IMR-90 (cell line): ENCODE measurements at regions not wholly inside any gene's neighbourhood (a gene's known extent, or its start where the extent isn't known, plus 50 kb on each side); places are given as distances from the start of the nearest gene placed in this dataset.

Experiments
- ATAC-seq: fragments of 200-7000 bp; cut with Tn5 transposase; 2 replicates; pipeline ENCODE4 v1.9.1; 2020; ENCODE audit warnings: low read depth, mild to moderate bottlenecking, moderate library complexity
- BruUV-seq: library from RNA; stranded (reverse); fragments of 400-500 nt; replicated peaks from 2 replicates; lab custom pipeline; 2021; lab: Mats Ljungman, UMichigan
- CTCF ChIA-PET: fragments of 300-600 bp; formaldehyde crosslinking; extraction: SDS; loops from one replicate; lab custom pipeline; 2021; ENCODE audit warnings: antibody characterized with exemption; lab: Yijun Ruan, JAX
- POLR2A ChIA-PET: fragments of 300-600 bp; sonication (Branson Sonifier 250); formaldehyde crosslinking; loops from one replicate; lab custom pipeline; 2022; ENCODE audit warnings: antibody characterized with exemption; ENCODE audit not compliant: unreplicated experiment; lab: Charles Lee
- DNase-seq: peaks from one replicate; pipeline ENCODE4 v3.0.0; 2013
- H2AFZ ChIP-seq: replicated peaks from 2 replicates; pipeline ENCODE3; 2013; ENCODE audit warnings: low read length, mild to moderate bottlenecking; ENCODE audit not compliant: poor library complexity
- H2AK5ac ChIP-seq: 2 replicates; pipeline ENCODE4 v1.6.1; 2013; ENCODE audit warnings: low read depth, low read length, inconsistent platforms
- H2AK9ac ChIP-seq: replicated peaks from 2 replicates; pipeline ENCODE3; 2013; ENCODE audit warnings: mild to moderate bottlenecking, low read depth, low read length, moderate library complexity; ENCODE audit not compliant: poor library complexity
- H2BK120ac ChIP-seq: 2 replicates; pipeline ENCODE4 v1.6.1; 2013; ENCODE audit warnings: low read depth, low read length, inconsistent platforms
- H2BK15ac ChIP-seq: 3 replicates; pipeline ENCODE4 v1.6.1; 2013; ENCODE audit warnings: low read depth, low read length, inconsistent platforms
- H2BK20ac ChIP-seq: 2 replicates; pipeline ENCODE4 v1.6.1; 2013; ENCODE audit warnings: low read depth, mild to moderate bottlenecking, inconsistent platforms, low read length, moderate library complexity
- H2BK5ac ChIP-seq: 2 replicates; pipeline ENCODE4 v1.6.1; 2013; ENCODE audit warnings: mild to moderate bottlenecking, low read depth, low read length, inconsistent platforms; ENCODE audit not compliant: poor library complexity, severe bottlenecking
- H3K14ac ChIP-seq: replicated peaks from 2 replicates; pipeline ENCODE4 v1.6.1; 2013; ENCODE audit warnings: low read depth, low read length, inconsistent platforms
- H3K18ac ChIP-seq: 2 replicates; pipeline ENCODE4 v1.6.1; 2013; ENCODE audit warnings: low read depth, low read length, control low read depth
- H3K23ac ChIP-seq: 2 replicates; pipeline ENCODE4 v1.6.1; 2013; ENCODE audit warnings: low read depth, low read length, inconsistent platforms
- H3K27ac ChIP-seq: 2 replicates; pipeline ENCODE4 v1.5.1; 2013; ENCODE audit warnings: mild to moderate bottlenecking, control low read depth, low read length; ENCODE audit not compliant: insufficient read depth
- H3K27me3 ChIP-seq: 2 replicates; pipeline ENCODE4 v1.6.1; 2013; ENCODE audit warnings: low read length; ENCODE audit not compliant: control insufficient read depth, insufficient read depth
- H3K36me3 ChIP-seq: 2 replicates; pipeline ENCODE4 v1.6.1; 2013; ENCODE audit warnings: low read length, mixed read lengths; ENCODE audit not compliant: control insufficient read depth, insufficient read depth
- H3K4ac ChIP-seq: 2 replicates; pipeline ENCODE4 v1.6.1; 2013; ENCODE audit warnings: low read depth, low read length, inconsistent platforms
- H3K4me1 ChIP-seq: 2 replicates; pipeline ENCODE4 v1.6.1; 2013; ENCODE audit warnings: low read length, mixed read lengths; ENCODE audit not compliant: control insufficient read depth, insufficient read depth
- H3K4me2 ChIP-seq: 2 replicates; pipeline ENCODE4 v1.6.1; 2013; ENCODE audit warnings: low read depth, mild to moderate bottlenecking, control low read depth, low read length, moderate library complexity
- H3K4me3 ChIP-seq: 2 replicates; pipeline ENCODE4 v1.5.1; 2013; ENCODE audit warnings: low read depth, mild to moderate bottlenecking, control low read depth, low read length, moderate library complexity; ENCODE audit not compliant: insufficient read depth
- H3K56ac ChIP-seq: 2 replicates; pipeline ENCODE4 v1.6.1; 2013; ENCODE audit warnings: low read length, inconsistent platforms; ENCODE audit not compliant: insufficient read depth; ENCODE audit errors: extremely low read depth
- H3K79me1 ChIP-seq, 2 experiments: 2 replicates each; pipeline ENCODE4 v1.6.1; 2013; ENCODE audit warnings: low read length in 2 of 2, inconsistent platforms in 1 of 2, low read depth in 1 of 2
- H3K9ac ChIP-seq: 2 replicates; pipeline ENCODE4 v1.6.1; 2013; ENCODE audit warnings: low read depth, low read length, control low read depth
- H3K9me1 ChIP-seq: 2 replicates; pipeline ENCODE4 v1.6.1; 2013; ENCODE audit warnings: low read length, inconsistent platforms; ENCODE audit not compliant: insufficient read depth
- H3K9me3 ChIP-seq: 2 replicates; pipeline ENCODE4 v1.6.1; 2013; ENCODE audit warnings: low read length; ENCODE audit not compliant: control insufficient read depth, insufficient read depth
- H4K20me1 ChIP-seq: 2 replicates; pipeline ENCODE4 v1.6.1; 2013; ENCODE audit warnings: low read length, inconsistent platforms; ENCODE audit not compliant: insufficient read depth
- H4K5ac ChIP-seq: 2 replicates; pipeline ENCODE4 v1.6.1; 2013; ENCODE audit warnings: mild to moderate bottlenecking, low read depth, low read length, control low read depth
- H4K8ac ChIP-seq, 2 experiments: 2 replicates each; pipeline ENCODE4 v1.6.1; 2013; ENCODE audit warnings: low read depth in 2 of 2, low read length in 2 of 2, control low read depth in 1 of 2, inconsistent platforms in 1 of 2
- H4K91ac ChIP-seq: 2 replicates; pipeline ENCODE4 v1.6.1; 2013; ENCODE audit warnings: low read depth, low read length, inconsistent platforms; ENCODE audit not compliant: insufficient read depth
- BHLHE40 ChIP-seq: fragments of 150-350 bp; IDR thresholded peaks from 2 replicates; pipeline ENCODE4 v1.6.1; 2016; ENCODE audit warnings: mild to moderate bottlenecking, low read depth, low read length
- CEBPB ChIP-seq: IDR thresholded peaks from 2 replicates; pipeline ENCODE4 v1.6.1; 2012; ENCODE audit warnings: low read depth, low read length, improper control_type of control experiment
- CHD1 ChIP-seq: IDR thresholded peaks from 2 replicates; pipeline ENCODE4 v1.6.1; 2012; ENCODE audit warnings: low read depth, low read length, improper control_type of control experiment
- FOS ChIP-seq: fragments of 150-350 bp; IDR thresholded peaks from 2 replicates; pipeline ENCODE4 v1.6.1; 2016; ENCODE audit warnings: low read depth, low read length
- MAFK ChIP-seq: IDR thresholded peaks from 2 replicates; pipeline ENCODE4 v1.6.1; 2012; ENCODE audit warnings: low read depth, low read length, improper control_type of control experiment
- MAZ ChIP-seq: IDR thresholded peaks from 2 replicates; pipeline ENCODE4 v1.6.1; 2012; ENCODE audit warnings: low read depth, mild to moderate bottlenecking, low read length, improper control_type of control experiment, moderate library complexity, borderline replicate concordance
- MXI1 ChIP-seq: IDR thresholded peaks from 2 replicates; pipeline ENCODE4 v1.6.1; 2012; ENCODE audit warnings: low read depth, mild to moderate bottlenecking, low read length, moderate library complexity, borderline replicate concordance
- NFE2L2 ChIP-seq: fragments of 150-350 bp; IDR thresholded peaks from 2 replicates; pipeline ENCODE4 v1.6.1; 2016; ENCODE audit warnings: low read depth, mild to moderate bottlenecking, low read length
- POLR2A ChIP-seq: IDR thresholded peaks from 2 replicates; pipeline ENCODE4 v1.6.1; 2012; ENCODE audit warnings: mild to moderate bottlenecking, low read depth, low read length
- RAD21 ChIP-seq: IDR thresholded peaks from 2 replicates; pipeline ENCODE4 v1.6.1; 2012; ENCODE audit warnings: low read length, improper control_type of control experiment
- RCOR1 ChIP-seq: IDR thresholded peaks from 2 replicates; pipeline ENCODE4 v1.6.1; 2012; ENCODE audit warnings: mild to moderate bottlenecking, low read length, improper control_type of control experiment; ENCODE audit not compliant: insufficient replicate concordance
- RFX5 ChIP-seq: IDR thresholded peaks from 2 replicates; pipeline ENCODE4 v1.8.0; 2012; ENCODE audit warnings: low read depth, mild to moderate bottlenecking, low read length, moderate library complexity
- SMC3 ChIP-seq: fragments of 150-350 bp; IDR thresholded peaks from 2 replicates; pipeline ENCODE4 v1.6.1; 2016; ENCODE audit warnings: low read depth, mild to moderate bottlenecking, antibody characterized with exemption, low read length, moderate library complexity
- USF2 ChIP-seq: fragments of 150-350 bp; IDR thresholded peaks from 2 replicates; pipeline ENCODE4 v1.6.1; 2017; ENCODE audit warnings: mild to moderate bottlenecking, antibody characterized with exemption, low read length, low read depth
- WGBS, 2 experiments: methylation state at CpG; one replicate each; pipeline versions ENCODE4 v1.1.5 to v1.1.7; 2013; ENCODE audit warnings: missing lambda C conversion rate in 2 of 2; ENCODE audit not compliant: insufficient read length in 1 of 2; ENCODE audit errors: extremely low coverage in 2 of 2; 5-methylcytosine and 5-hydroxymethylcytosine counted together
- dilution Hi-C: fragments of 300-500 bp; cut with HindIII; formaldehyde crosslinking; loops from one replicate; pipeline ENCODE4 v1.14.3; 2018; ENCODE audit warnings: low sequenced_read_pairs; ENCODE audit not compliant: unreplicated experiment
- in situ Hi-C: fragments of 300-500 bp; cut with MboI; formaldehyde crosslinking; loops from 3 replicates; pipeline ENCODE4 v1.14.3; 2019; ENCODE audit warnings: low sequenced_read_pairs, inconsistent platforms, mixed read lengths
- intact Hi-C: fragments of 100-400 bp; cut with micrococcal nuclease; formaldehyde crosslinking; loops from 2 replicates; pipeline ENCODE4 v1.10.0; 2022
- TF ChIP-seq, protein P1 (sequence below): conservative IDR thresholded peaks from 2 replicates; pipeline ENCODE4 v1.5.1; 2012; ENCODE audit warnings: mild to moderate bottlenecking, low read depth, low read length, improper control_type of control experiment
- TF ChIP-seq, protein P2 (sequence below): fragments of 150-350 bp; IDR thresholded peaks from 2 replicates; pipeline ENCODE4 v1.6.1; 2016; ENCODE audit warnings: low read depth, mild to moderate bottlenecking, low read length, moderate library complexity, borderline replicate concordance

GRCh38 chr21:32132881-32133280 is 146.0 kb downstream of the MIS18A start:
- no peak overlapping the region for H2AK9ac ChIP-seq
- CTCF ChIA-PET: no interaction called here
- no peaks in the 10 kb centered on the region for H3K9me1 ChIP-seq
- H3K79me1 ChIP-seq: no peaks in the 10 kb centered on the region
- H2AFZ ChIP-seq: no peak overlapping the region
- no peak for DNase-seq
- no peak overlapping the region for H4K8ac ChIP-seq
- no peak overlapping the region for H2AK5ac ChIP-seq
- no peak overlapping the region for H2BK5ac ChIP-seq
- no peak overlapping the region for H4K91ac ChIP-seq
- POLR2A ChIA-PET: no interaction called here
- H3K36me3 ChIP-seq: no peaks in the 10 kb centered on the region
- peaks cover 5% of the 10 kb centered on the region for H3K27me3 ChIP-seq
- H3K4me1 ChIP-seq: peaks cover 2% of the 10 kb centered on the region; the same call in 1 of the 2 replicates
- no peak overlapping the region for H3K56ac ChIP-seq
- H3K9ac ChIP-seq: no peak overlapping the region
- no peak overlapping the region for H3K27ac ChIP-seq
- TF ChIP-seq MAFK (no peak), RCOR1 (no peak), BHLHE40 (no peak), USF2 (no peak), FOS (no peak), MXI1 (no peak), SMC3 (no peak), RFX5 (no peak), CHD1 (no peak), MAZ (no peak), RAD21 (no peak), NFE2L2 (no peak), CEBPB (no peak), POLR2A (no peak)
- TF ChIP-seq, protein P1, sequence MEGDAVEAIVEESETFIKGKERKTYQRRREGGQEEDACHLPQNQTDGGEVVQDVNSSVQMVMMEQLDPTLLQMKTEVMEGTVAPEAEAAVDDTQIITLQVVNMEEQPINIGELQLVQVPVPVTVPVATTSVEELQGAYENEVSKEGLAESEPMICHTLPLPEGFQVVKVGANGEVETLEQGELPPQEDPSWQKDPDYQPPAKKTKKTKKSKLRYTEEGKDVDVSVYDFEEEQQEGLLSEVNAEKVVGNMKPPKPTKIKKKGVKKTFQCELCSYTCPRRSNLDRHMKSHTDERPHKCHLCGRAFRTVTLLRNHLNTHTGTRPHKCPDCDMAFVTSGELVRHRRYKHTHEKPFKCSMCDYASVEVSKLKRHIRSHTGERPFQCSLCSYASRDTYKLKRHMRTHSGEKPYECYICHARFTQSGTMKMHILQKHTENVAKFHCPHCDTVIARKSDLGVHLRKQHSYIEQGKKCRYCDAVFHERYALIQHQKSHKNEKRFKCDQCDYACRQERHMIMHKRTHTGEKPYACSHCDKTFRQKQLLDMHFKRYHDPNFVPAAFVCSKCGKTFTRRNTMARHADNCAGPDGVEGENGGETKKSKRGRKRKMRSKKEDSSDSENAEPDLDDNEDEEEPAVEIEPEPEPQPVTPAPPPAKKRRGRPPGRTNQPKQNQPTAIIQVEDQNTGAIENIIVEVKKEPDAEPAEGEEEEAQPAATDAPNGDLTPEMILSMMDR: no peak
- TF ChIP-seq, protein P2, sequence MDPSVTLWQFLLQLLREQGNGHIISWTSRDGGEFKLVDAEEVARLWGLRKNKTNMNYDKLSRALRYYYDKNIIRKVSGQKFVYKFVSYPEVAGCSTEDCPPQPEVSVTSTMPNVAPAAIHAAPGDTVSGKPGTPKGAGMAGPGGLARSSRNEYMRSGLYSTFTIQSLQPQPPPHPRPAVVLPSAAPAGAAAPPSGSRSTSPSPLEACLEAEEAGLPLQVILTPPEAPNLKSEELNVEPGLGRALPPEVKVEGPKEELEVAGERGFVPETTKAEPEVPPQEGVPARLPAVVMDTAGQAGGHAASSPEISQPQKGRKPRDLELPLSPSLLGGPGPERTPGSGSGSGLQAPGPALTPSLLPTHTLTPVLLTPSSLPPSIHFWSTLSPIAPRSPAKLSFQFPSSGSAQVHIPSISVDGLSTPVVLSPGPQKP: no peak
- no peak overlapping the region for H3K4me3 ChIP-seq
- H3K4me2 ChIP-seq: no peak overlapping the region
- no TSS peak for BruUV-seq
- H3K14ac ChIP-seq: no peak overlapping the region
- H2BK15ac ChIP-seq: no peak overlapping the region
- ATAC-seq: no peak
- H3K18ac ChIP-seq: no peak overlapping the region
- in situ Hi-C loops (no loop called here), dilution Hi-C loops (no loop called here), intact Hi-C loops (no loop called here)
- H2BK20ac ChIP-seq: no peak overlapping the region
- H3K23ac ChIP-seq: no peak overlapping the region
- H2BK120ac ChIP-seq: no peak overlapping the region
- no CpG with 5 or more reads among the region's 2 CpGs for WGBS, 2 experiments
- H3K4ac ChIP-seq: no peak overlapping the region
- H4K20me1 ChIP-seq: no peaks in the 10 kb centered on the region
- H3K9me3 ChIP-seq: no peaks in the 10 kb centered on the region
- H4K5ac ChIP-seq: no peak overlapping the region
